ENCODE measurements at regions not wholly inside any gene's neighbourhood (a gene's known extent, or its start where the extent isn't known, plus 50 kb on each side); places are given as distances from the start of the nearest gene placed in this dataset.

DNA sequence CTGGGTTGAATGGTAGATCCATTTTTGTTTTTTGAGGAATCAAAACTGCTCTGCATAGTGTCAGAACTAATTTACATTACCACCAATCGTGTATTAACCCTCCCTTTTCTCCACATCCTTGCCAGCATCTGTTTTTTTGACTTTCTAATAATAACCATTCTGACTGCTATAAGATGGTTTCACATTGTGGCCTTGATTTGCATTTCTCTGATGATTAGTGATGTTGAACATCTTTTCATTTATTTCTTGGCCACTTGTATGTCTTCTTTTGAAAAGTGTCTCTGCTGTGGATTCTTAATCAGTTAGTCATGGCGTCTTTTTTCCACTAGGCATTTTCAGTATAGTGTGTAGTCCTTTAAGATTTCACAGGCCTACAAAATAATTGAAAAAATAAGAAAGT is 2144.3 kb upstream of the C9orf72 start:
- H3K27ac ChIP-seq (ENCODE audit: low read length): no peak overlapping the region
- H3K4me3 ChIP-seq (ENCODE audit: control insufficient read depth in 1 of 2, extremely low read depth in 1 of 2, low read length in 1 of 2): no peak overlapping the region
- no peaks in the 10 kb centered on the region for H3K27me3 ChIP-seq (replicated peaks in 1 of 2; ENCODE audit: control insufficient read depth in 2 of 2, extremely low read depth in 1 of 2, insufficient read depth in 2 of 2, low read length in 1 of 2)
- no peaks in the 10 kb centered on the region for H3K36me3 ChIP-seq (ENCODE audit: control insufficient read depth in 2 of 2, extremely low read depth in 1 of 2, insufficient read depth in 1 of 2, low read length in 1 of 2)
- no CpG with 5 or more reads among the region's 2 CpGs for WGBS (ENCODE audit: insufficient coverage)
- ChIA-PET CTCF (no interaction called here), POLR2A (no interaction called here)
- no peaks in the 10 kb centered on the region for H3K9me3 ChIP-seq
- DNase-seq: no peak
- no peak overlapping the region for H3K27ac Mint-ChIP-seq
- no peaks in the 10 kb centered on the region for H3K4me1 ChIP-seq (ENCODE audit: control insufficient read depth in 1 of 2, extremely low read depth in 1 of 2, insufficient read depth in 2 of 2, low read length in 2 of 2)
- H3K9me3 Mint-ChIP-seq: peaks cover 0 to 8% (median 7%) of the 10 kb centered on the region in 3 donors
- ATAC-seq (replicated peaks in 1 of 4): no peak
- H3K4me3 Mint-ChIP-seq: no peak overlapping the region
- no peaks in the 10 kb centered on the region for H3K27me3 Mint-ChIP-seq
- H3K4me1 Mint-ChIP-seq: no peaks in the 10 kb centered on the region
- H3K36me3 Mint-ChIP-seq: no peaks in the 10 kb centered on the region

DNA sequence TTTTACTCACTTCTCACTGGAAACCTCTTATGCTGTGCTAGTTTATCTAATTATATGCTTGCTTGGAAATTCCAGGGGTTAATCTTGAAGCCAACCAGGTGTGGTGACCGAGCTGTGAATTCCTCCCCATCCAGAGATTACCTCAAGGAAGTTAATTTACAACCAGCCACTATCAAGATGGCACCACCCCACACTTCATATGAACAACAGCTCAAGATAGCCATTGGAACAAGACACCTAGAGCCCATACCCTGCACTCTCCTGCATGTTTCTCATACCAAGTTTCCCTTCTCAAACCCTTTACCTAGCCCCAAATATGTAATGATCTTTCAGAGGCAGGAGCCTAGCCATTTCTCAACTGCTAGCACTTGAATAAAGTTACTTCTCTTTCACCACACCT is 2156.9 kb upstream of the C9orf72 start:
- Mint-ChIP-seq H3K27me3 (no peaks in the 10 kb centered on the region), H3K4me3 (no peak overlapping the region), H3K4me1 (no peaks in the 10 kb centered on the region), H3K27ac (no peak overlapping the region), H3K9me3 (peaks cover 13 to 28% (median 15%) of the 10 kb centered on the region in 3 donors), H3K36me3 (no peaks in the 10 kb centered on the region)
- 14% methylated on average over 1 of the region's 1 CpG for WGBS (ENCODE audit: insufficient coverage)
- H3K4me3 ChIP-seq (ENCODE audit: control insufficient read depth in 1 of 2, extremely low read depth in 1 of 2, low read length in 1 of 2): no peak overlapping the region
- POLR2A ChIA-PET: interaction anchor here in 1 of 2 donors (0.6 kb wide), 1 partner anchor 21 kb away, joined by 3 read pairs; no protein-coding TSS in a partner anchor
- CTCF ChIA-PET: interaction anchor here in 1 of 2 donors (0.6 kb wide), 1 partner anchor 1479 kb away, joined by 3 read pairs; no protein-coding TSS in a partner anchor
- no peak overlapping the region for H3K27ac ChIP-seq (ENCODE audit: low read length)
- no peak for DNase-seq
- ATAC-seq (replicated peaks in 1 of 4): no peak
- H3K27me3 ChIP-seq (replicated peaks in 1 of 2; ENCODE audit: control insufficient read depth in 2 of 2, extremely low read depth in 1 of 2, insufficient read depth in 2 of 2, low read length in 1 of 2): peaks cover 0 to 2% of the 10 kb centered on the region in 2 experiments
- no peaks in the 10 kb centered on the region for H3K36me3 ChIP-seq (ENCODE audit: control insufficient read depth in 2 of 2, extremely low read depth in 1 of 2, insufficient read depth in 1 of 2, low read length in 1 of 2)
- H3K9me3 ChIP-seq: no peaks in the 10 kb centered on the region
- no peaks in the 10 kb centered on the region for H3K4me1 ChIP-seq (ENCODE audit: control insufficient read depth in 1 of 2, extremely low read depth in 1 of 2, insufficient read depth in 2 of 2, low read length in 2 of 2)

GRCh38 chr9:29740518-29740917 is 2167.2 kb upstream of the C9orf72 start:
- Histone ChIP-seq H3K36me3 (ENCODE audit: control insufficient read depth in 2 of 2, extremely low read depth in 1 of 2, insufficient read depth in 1 of 2, low read length in 1 of 2) (no peaks in the 10 kb centered on the region), H3K4me3 (ENCODE audit: control insufficient read depth in 1 of 2, extremely low read depth in 1 of 2, low read length in 1 of 2) (no peak overlapping the region), H3K4me1 (ENCODE audit: control insufficient read depth in 1 of 2, extremely low read depth in 1 of 2, insufficient read depth in 2 of 2, low read length in 2 of 2) (no peaks in the 10 kb centered on the region), H3K9me3 (no peaks in the 10 kb centered on the region), H3K27ac (ENCODE audit: low read length) (no peak overlapping the region), H3K27me3 (replicated peaks in 1 of 2; ENCODE audit: control insufficient read depth in 2 of 2, extremely low read depth in 1 of 2, insufficient read depth in 2 of 2, low read length in 1 of 2) (no peaks in the 10 kb centered on the region)
- H3K4me1 Mint-ChIP-seq: no peaks in the 10 kb centered on the region
- ChIA-PET CTCF (no interaction called here), POLR2A (no interaction called here)
- ATAC-seq (replicated peaks in 1 of 4) (no peak), DNase-seq (no peak)
- no CpG with 5 or more reads among the region's 3 CpGs for WGBS (ENCODE audit: insufficient coverage)
- peaks cover 3 to 13% (median 7%) of the 10 kb centered on the region in 3 donors for H3K9me3 Mint-ChIP-seq
- H3K4me3 Mint-ChIP-seq: no peak overlapping the region
- no peak overlapping the region for H3K27ac Mint-ChIP-seq
- no peaks in the 10 kb centered on the region for H3K36me3 Mint-ChIP-seq
- H3K27me3 Mint-ChIP-seq: no peaks in the 10 kb centered on the region

- Mint-ChIP-seq H3K9me3 (peaks cover 3 to 17% (median 7%) of the 10 kb centered on the region in 3 donors), H3K4me3 (no peak overlapping the region), H3K36me3 (no peaks in the 10 kb centered on the region), H3K27ac (no peak overlapping the region), H3K27me3 (no peaks in the 10 kb centered on the region), H3K4me1 (no peaks in the 10 kb centered on the region)
- DNase-seq (no peak), ATAC-seq (replicated peaks in 1 of 4) (no peak)
- POLR2A ChIA-PET: no interaction called here
- Histone ChIP-seq H3K9me3 (no peaks in the 10 kb centered on the region), H3K4me3 (ENCODE audit: control insufficient read depth in 1 of 2, extremely low read depth in 1 of 2, low read length in 1 of 2) (no peak overlapping the region), H3K27ac (ENCODE audit: low read length) (no peak overlapping the region), H3K4me1 (ENCODE audit: control insufficient read depth in 1 of 2, extremely low read depth in 1 of 2, insufficient read depth in 2 of 2, low read length in 2 of 2) (no peaks in the 10 kb centered on the region), H3K27me3 (replicated peaks in 1 of 2; ENCODE audit: control insufficient read depth in 2 of 2, extremely low read depth in 1 of 2, insufficient read depth in 2 of 2, low read length in 1 of 2) (no peaks in the 10 kb centered on the region), H3K36me3 (ENCODE audit: control insufficient read depth in 2 of 2, extremely low read depth in 1 of 2, insufficient read depth in 1 of 2, low read length in 1 of 2) (no peaks in the 10 kb centered on the region)
- CTCF ChIA-PET: no interaction called here
Observed at GRCh38 chr9:29741169-29741568, 2167.9 kb upstream of the C9orf72 start.

DNA sequence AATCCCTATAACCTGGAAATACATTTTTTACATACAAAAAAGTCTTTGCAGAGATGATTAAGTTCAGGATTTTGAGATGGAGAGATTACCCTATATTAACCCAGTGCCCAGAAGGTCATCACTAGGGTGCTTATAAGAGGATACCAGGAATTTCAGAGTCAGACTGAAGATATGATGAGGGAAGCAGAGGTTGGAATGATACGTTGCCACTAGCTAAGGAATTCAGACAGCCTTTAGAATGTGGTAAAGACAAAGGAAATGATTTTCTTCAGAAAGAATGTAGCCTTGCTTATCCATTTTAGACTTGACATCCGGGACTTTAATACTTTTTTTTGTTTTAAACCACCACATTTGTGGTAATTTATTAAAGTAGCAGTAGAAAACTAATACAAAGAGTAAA is 2176.8 kb upstream of the C9orf72 start:
- Mint-ChIP-seq H3K4me1 (no peaks in the 10 kb centered on the region), H3K27ac (no peak overlapping the region), H3K27me3 (no peaks in the 10 kb centered on the region), H3K9me3 (peaks cover 0 to 11% (median 7%) of the 10 kb centered on the region in 3 donors), H3K36me3 (no peaks in the 10 kb centered on the region), H3K4me3 (no peak overlapping the region)
- ChIA-PET CTCF (no interaction called here), POLR2A (no interaction called here)
- DNase-seq (no peak), ATAC-seq (replicated peaks in 1 of 4) (no peak)
- no peak overlapping the region for H3K27ac ChIP-seq (ENCODE audit: low read length)
- H3K4me1 ChIP-seq (ENCODE audit: control insufficient read depth in 1 of 2, extremely low read depth in 1 of 2, insufficient read depth in 2 of 2, low read length in 2 of 2): no peaks in the 10 kb centered on the region
- H3K36me3 ChIP-seq (ENCODE audit: control insufficient read depth in 2 of 2, extremely low read depth in 1 of 2, insufficient read depth in 1 of 2, low read length in 1 of 2): no peaks in the 10 kb centered on the region
- no peak overlapping the region for H3K4me3 ChIP-seq (ENCODE audit: control insufficient read depth in 1 of 2, extremely low read depth in 1 of 2, low read length in 1 of 2)
- H3K27me3 ChIP-seq (replicated peaks in 1 of 2; ENCODE audit: control insufficient read depth in 2 of 2, extremely low read depth in 1 of 2, insufficient read depth in 2 of 2, low read length in 1 of 2): no peaks in the 10 kb centered on the region
- H3K9me3 ChIP-seq: no peaks in the 10 kb centered on the region
- WGBS (ENCODE audit: insufficient coverage): no CpG with 5 or more reads among the region's 2 CpGs

- H3K4me1 ChIP-seq (ENCODE audit: control insufficient read depth in 1 of 2, extremely low read depth in 1 of 2, insufficient read depth in 2 of 2, low read length in 2 of 2): no peaks in the 10 kb centered on the region
- POLR2A ChIA-PET: interaction anchor here in 1 of 2 donors (0.6 kb wide), 1 partner anchor 22 kb away, joined by 3 read pairs; no protein-coding TSS in a partner anchor
- Mint-ChIP-seq H3K27ac (no peak overlapping the region), H3K9me3 (peaks cover 0 to 7% (median 4%) of the 10 kb centered on the region in 3 donors), H3K36me3 (no peaks in the 10 kb centered on the region), H3K4me1 (no peaks in the 10 kb centered on the region), H3K27me3 (no peaks in the 10 kb centered on the region), H3K4me3 (no peak overlapping the region)
- CTCF ChIA-PET: no interaction called here
- H3K36me3 ChIP-seq (ENCODE audit: control insufficient read depth in 2 of 2, extremely low read depth in 1 of 2, insufficient read depth in 1 of 2, low read length in 1 of 2): no peaks in the 10 kb centered on the region
- H3K27ac ChIP-seq (ENCODE audit: low read length): no peak overlapping the region
- ATAC-seq (replicated peaks in 1 of 4) (no peak), DNase-seq (no peak)
- no peak overlapping the region for H3K4me3 ChIP-seq (ENCODE audit: control insufficient read depth in 1 of 2, extremely low read depth in 1 of 2, low read length in 1 of 2)
- no peaks in the 10 kb centered on the region for H3K27me3 ChIP-seq (replicated peaks in 1 of 2; ENCODE audit: control insufficient read depth in 2 of 2, extremely low read depth in 1 of 2, insufficient read depth in 2 of 2, low read length in 1 of 2)
- no peaks in the 10 kb centered on the region for H3K9me3 ChIP-seq
- 71% methylated on average over 1 of the region's 2 CpGs for WGBS (ENCODE audit: insufficient coverage)
Observed at GRCh38 chr9:29751226-29751625, 2177.9 kb upstream of the C9orf72 start.

DNA sequence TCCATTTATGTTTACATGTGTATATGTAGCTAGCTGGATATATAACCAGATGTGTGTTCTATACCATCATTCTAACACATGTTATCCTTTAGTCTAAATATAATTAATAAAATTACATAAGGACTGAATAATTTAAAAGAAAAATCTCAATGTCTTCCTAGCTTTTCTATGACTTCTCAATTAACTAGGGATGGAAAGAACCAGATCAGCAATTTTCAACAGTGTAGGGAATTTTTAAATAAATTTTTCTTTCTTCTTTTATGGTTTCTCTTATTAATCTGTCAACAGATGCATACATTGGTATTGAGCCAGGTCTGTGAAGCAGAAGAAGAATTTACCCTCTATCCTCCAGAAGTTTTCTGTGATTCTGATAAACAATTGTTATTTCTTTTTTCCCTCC is 2180.4 kb upstream of the C9orf72 start:
- Mint-ChIP-seq H3K27me3 (no peaks in the 10 kb centered on the region), H3K9me3 (peaks cover 0 to 11% (median 6%) of the 10 kb centered on the region in 3 donors), H3K4me1 (no peaks in the 10 kb centered on the region), H3K27ac (no peak overlapping the region), H3K4me3 (no peak overlapping the region), H3K36me3 (no peaks in the 10 kb centered on the region)
- Histone ChIP-seq H3K4me3 (ENCODE audit: control insufficient read depth in 1 of 2, extremely low read depth in 1 of 2, low read length in 1 of 2) (no peak overlapping the region), H3K27ac (ENCODE audit: low read length) (no peak overlapping the region), H3K36me3 (ENCODE audit: control insufficient read depth in 2 of 2, extremely low read depth in 1 of 2, insufficient read depth in 1 of 2, low read length in 1 of 2) (no peaks in the 10 kb centered on the region), H3K27me3 (replicated peaks in 1 of 2; ENCODE audit: control insufficient read depth in 2 of 2, extremely low read depth in 1 of 2, insufficient read depth in 2 of 2, low read length in 1 of 2) (no peaks in the 10 kb centered on the region), H3K4me1 (ENCODE audit: control insufficient read depth in 1 of 2, extremely low read depth in 1 of 2, insufficient read depth in 2 of 2, low read length in 2 of 2) (no peaks in the 10 kb centered on the region), H3K9me3 (no peaks in the 10 kb centered on the region)
- no peak for ATAC-seq (replicated peaks in 1 of 4)
- DNase-seq: no peak
- ChIA-PET CTCF (no interaction called here), POLR2A (no interaction called here)

Data from T-cell (primary cell).